ENCODE measurements at regions not wholly inside any gene's neighbourhood (a gene's known extent, or its start where the extent isn't known, plus 50 kb on each side); places are given as distances from the start of the nearest gene placed in this dataset.
"Not testable (repeated sequence)": the region's sequence is repeated elsewhere in the genome, so short reads cannot be mapped to it uniquely, and the experiment has no call there.

GRCh38 chr10:60524541-60524940, 134.9 kb upstream of the ANK3 start:
- TF ChIP-seq CTCF (conservative IDR thresholded peaks at IDR 0.05; ENCODE audit: low read length) (no peak), EZH2phosphoT487 (IDR thresholded peaks at IDR 0.05; ENCODE audit: borderline replicate concordance) (no peak)
- H3K27me3 ChIP-seq (ENCODE audit: insufficient read depth, low read length, poor library complexity, severe bottlenecking): no peaks in the 10 kb centered on the region
- H2AFZ ChIP-seq (ENCODE audit: low read length): no peak overlapping the region
- H3K9me3 ChIP-seq (ENCODE audit: insufficient read depth, low read depth, low read length): no peaks in the 10 kb centered on the region
- no peak overlapping the region for H3K4me3 ChIP-seq (ENCODE audit: low read length, poor library complexity, severe bottlenecking)
- H3K79me2 ChIP-seq (ENCODE audit: insufficient read depth, low read length): no peaks in the 10 kb centered on the region
- H3F3A ChIP-seq (ENCODE audit: low read depth): no peaks in the 10 kb centered on the region
- H4K20me1 ChIP-seq (ENCODE audit: insufficient read depth, low read length, poor library complexity, severe bottlenecking): no peaks in the 10 kb centered on the region
- no peak overlapping the region for H3K4me2 ChIP-seq (ENCODE audit: low read depth, low read length, poor library complexity, severe bottlenecking)
- H3K4me1 ChIP-seq (ENCODE audit: insufficient read depth, low read length, poor library complexity, severe bottlenecking): no peaks in the 10 kb centered on the region
- H3K36me3 ChIP-seq (ENCODE audit: insufficient read depth, low read length): no peaks in the 10 kb centered on the region
- H3K9me2 ChIP-seq (replicated peaks; ENCODE audit: low read depth, low read length): no peaks in the 10 kb centered on the region
- no peak overlapping the region for H3K9ac ChIP-seq (ENCODE audit: low read depth, low read length, poor library complexity, severe bottlenecking)

- H3K9me2 ChIP-seq (replicated peaks; ENCODE audit: low read depth, low read length); H3K27me3 ChIP-seq (ENCODE audit: insufficient read depth, low read length, poor library complexity, severe bottlenecking); H2AFZ ChIP-seq (ENCODE audit: low read length); H3K36me3 ChIP-seq (ENCODE audit: insufficient read depth, low read length); H3K9me3 ChIP-seq (ENCODE audit: insufficient read depth, low read depth, low read length); H3K4me1 ChIP-seq (ENCODE audit: insufficient read depth, low read length, poor library complexity, severe bottlenecking); H3K9ac ChIP-seq (ENCODE audit: low read depth, low read length, poor library complexity, severe bottlenecking); H4K20me1 ChIP-seq (ENCODE audit: insufficient read depth, low read length, poor library complexity, severe bottlenecking); H3K4me2 ChIP-seq (ENCODE audit: low read depth, low read length, poor library complexity, severe bottlenecking); H3K79me2 ChIP-seq (ENCODE audit: insufficient read depth, low read length); H3F3A ChIP-seq (ENCODE audit: low read depth); H3K4me3 ChIP-seq (ENCODE audit: low read length, poor library complexity, severe bottlenecking): not testable (repeated sequence)
These were observed 133.7 kb upstream of the ANK3 start for GRCh38 chr10:60523371-60523770.

GRCh38 chr10:60522617-60523016, 132.9 kb upstream of the ANK3 start:
- no peaks in the 10 kb centered on the region for H4K20me1 ChIP-seq (ENCODE audit: insufficient read depth, low read length, poor library complexity, severe bottlenecking)
- H3K27me3 ChIP-seq (ENCODE audit: insufficient read depth, low read length, poor library complexity, severe bottlenecking): no peaks in the 10 kb centered on the region
- H3K4me2 ChIP-seq (ENCODE audit: low read depth, low read length, poor library complexity, severe bottlenecking): no peak overlapping the region
- H3K79me2 ChIP-seq (ENCODE audit: insufficient read depth, low read length): no peaks in the 10 kb centered on the region
- H3K9me2 ChIP-seq (replicated peaks; ENCODE audit: low read depth, low read length): no peaks in the 10 kb centered on the region
- TF ChIP-seq EZH2phosphoT487 (IDR thresholded peaks at IDR 0.05; ENCODE audit: borderline replicate concordance) (no peak), CTCF (conservative IDR thresholded peaks at IDR 0.05; ENCODE audit: low read length) (no peak)
- H3K9me3 ChIP-seq (ENCODE audit: insufficient read depth, low read depth, low read length): no peaks in the 10 kb centered on the region
- H3K4me3 ChIP-seq (ENCODE audit: low read length, poor library complexity, severe bottlenecking): no peak overlapping the region
- H3F3A ChIP-seq (ENCODE audit: low read depth): no peaks in the 10 kb centered on the region
- no peak overlapping the region for H3K9ac ChIP-seq (ENCODE audit: low read depth, low read length, poor library complexity, severe bottlenecking)
- H3K36me3 ChIP-seq (ENCODE audit: insufficient read depth, low read length): no peaks in the 10 kb centered on the region
- no peaks in the 10 kb centered on the region for H3K4me1 ChIP-seq (ENCODE audit: insufficient read depth, low read length, poor library complexity, severe bottlenecking)
- H2AFZ ChIP-seq (ENCODE audit: low read length): no peak overlapping the region

GRCh38 chr10:60521974-60522405, 132.3 kb upstream of the ANK3 start:
- H3K79me2 ChIP-seq (ENCODE audit: insufficient read depth, low read length): no peaks in the 10 kb centered on the region

More at GRCh38 chr10:60521974-60522405, 132.3 kb upstream of the ANK3 start:
- no peaks in the 10 kb centered on the region for H4K20me1 ChIP-seq (ENCODE audit: insufficient read depth, low read length, poor library complexity, severe bottlenecking)
- TF ChIP-seq CTCF (conservative IDR thresholded peaks at IDR 0.05; ENCODE audit: low read length) (no peak), EZH2phosphoT487 (IDR thresholded peaks at IDR 0.05; ENCODE audit: borderline replicate concordance) (no peak)
- H3K4me1 ChIP-seq (ENCODE audit: insufficient read depth, low read length, poor library complexity, severe bottlenecking): no peaks in the 10 kb centered on the region
- no peaks in the 10 kb centered on the region for H3K27me3 ChIP-seq (ENCODE audit: insufficient read depth, low read length, poor library complexity, severe bottlenecking)
- no peak overlapping the region for H2AFZ ChIP-seq (ENCODE audit: low read length)
- H3K4me3 ChIP-seq (ENCODE audit: low read length, poor library complexity, severe bottlenecking): no peak overlapping the region
- H3K9me2 ChIP-seq (replicated peaks; ENCODE audit: low read depth, low read length): no peaks in the 10 kb centered on the region
- H3K9me3 ChIP-seq (ENCODE audit: insufficient read depth, low read depth, low read length): no peaks in the 10 kb centered on the region
- no peak overlapping the region for H3K9ac ChIP-seq (ENCODE audit: low read depth, low read length, poor library complexity, severe bottlenecking)
- no peaks in the 10 kb centered on the region for H3F3A ChIP-seq (ENCODE audit: low read depth)
- H3K36me3 ChIP-seq (ENCODE audit: insufficient read depth, low read length): no peaks in the 10 kb centered on the region
- no peak overlapping the region for H3K4me2 ChIP-seq (ENCODE audit: low read depth, low read length, poor library complexity, severe bottlenecking)
